GM12878 (cell line): ENCODE measurements at regions not wholly inside any gene's neighbourhood (a gene's known extent, or its start where the extent isn't known, plus 50 kb on each side); places are given as distances from the start of the nearest gene placed in this dataset.

Experiments used
- ATAC-seq: fragments of 200-7000 bp; cut with Tn5 transposase; 3 replicates; pipeline ENCODE4 v1.9.1; 2020; ENCODE audit warnings: mild to moderate bottlenecking, moderate library complexity
- BruUV-seq: library from RNA; stranded (reverse); fragments of 400-500 nt; replicated peaks from 2 replicates; lab custom pipeline; 2021; lab: Mats Ljungman, UMichigan
- CTCF ChIA-PET: fragments of 300-600 bp; sonication (Branson Sonifier 250); formaldehyde crosslinking; extraction: SDS; loops from one replicate; lab custom pipeline; 2021; ENCODE audit warnings: inconsistent platforms; lab: Yijun Ruan, JAX
- POLR2A ChIA-PET: fragments of 350-600 bp; formaldehyde crosslinking; extraction: SDS; loops from one replicate; lab custom pipeline; 2021; ENCODE audit warnings: inconsistent platforms; lab: Charles Lee
- RAD21 ChIA-PET: fragments of 300-600 bp; sonication (Branson Sonifier 250); formaldehyde crosslinking; loops from one replicate; lab custom pipeline; 2023; ENCODE audit warnings: antibody characterized with exemption; ENCODE audit not compliant: unreplicated experiment; lab: Charles Lee
- SMC1A ChIA-PET: fragments of 300-600 bp; sonication (Branson Sonifier 250); formaldehyde crosslinking; loops from one replicate; lab custom pipeline; 2023; ENCODE audit not compliant: unreplicated experiment, uncharacterized antibody; lab: Charles Lee
- DNase-seq: peaks from one replicate; pipeline ENCODE4 v3.0.0-alpha.2; 2011; ENCODE audit warnings: low read depth, low spot score
- FAIRE-seq: peaks from 3 replicates; lab custom pipeline; 2011; peaks lifted over from hg19 to GRCh38; lab: Jason Lieb, UNC
- H2AFZ ChIP-seq: 2 replicates; pipeline ENCODE4 v1.6.0; 2011; ENCODE audit warnings: low read depth, low read length, control low read depth; ENCODE audit not compliant: control insufficient read depth
- H3K27ac ChIP-seq: 2 replicates; pipeline ENCODE4 v1.5.1; 2011; ENCODE audit warnings: control low read depth; ENCODE audit not compliant: control insufficient read depth, insufficient read depth
- H3K27me3 ChIP-seq, 2 experiments: replicated peaks in 1 of 2; 2 replicates each; pipeline versions ENCODE4 v1.6.0 to v1.6.1; 2011; ENCODE audit warnings: low read length in 1 of 2; ENCODE audit not compliant: control insufficient read depth in 2 of 2, insufficient read depth in 2 of 2
- H3K36me3 ChIP-seq, 2 experiments: 2 replicates each; pipeline ENCODE4 v1.5.1; 2011; ENCODE audit warnings: low read length in 1 of 2; ENCODE audit not compliant: control insufficient read depth in 2 of 2, insufficient read depth in 2 of 2
- H3K4me1 ChIP-seq: 2 replicates; pipeline ENCODE4 v1.6.1; 2011; ENCODE audit warnings: mild to moderate bottlenecking, low read length, moderate library complexity, mixed read lengths; ENCODE audit not compliant: control insufficient read depth, insufficient read depth
- H3K4me2 ChIP-seq: 2 replicates; pipeline ENCODE4 v1.6.0; 2011; ENCODE audit warnings: control low read depth; ENCODE audit not compliant: control insufficient read depth, insufficient read depth
- H3K4me3 ChIP-seq: fragments of 200-600 bp; sonication (generic); 2 replicates; pipeline ENCODE4 v1.5.1; 2016
- H3K79me2 ChIP-seq: 2 replicates; pipeline ENCODE4 v1.6.0; 2011; ENCODE audit warnings: low read length; ENCODE audit not compliant: control insufficient read depth, insufficient read depth
- H3K9ac ChIP-seq: 2 replicates; pipeline ENCODE4 v1.8.0; 2011; ENCODE audit warnings: low read length, control low read depth, mixed read lengths; ENCODE audit not compliant: control insufficient read depth, insufficient read depth
- H3K9me3 ChIP-seq: replicated peaks from 3 replicates; pipeline ENCODE4 v1.5.1; 2011; ENCODE audit warnings: mild to moderate bottlenecking, low read length; ENCODE audit not compliant: control insufficient read depth, insufficient read depth
- H4K20me1 ChIP-seq: 2 replicates; pipeline ENCODE4 v1.6.0; 2011; ENCODE audit not compliant: control insufficient read depth, insufficient read depth
- CBX5 ChIP-seq: sonication (generic); IDR thresholded peaks from 2 replicates; pipeline ENCODE4 v1.6.1; 2016; ENCODE audit warnings: low read depth, moderate library complexity, mild to moderate bottlenecking, inconsistent platforms
- CEBPB ChIP-seq, 2 experiments: fragments of 150-350 bp in 1 of 2; IDR thresholded peaks; 2 replicates each; pipeline ENCODE4 v1.6.1; 2012 to 2014; ENCODE audit warnings: low read depth in 2 of 2, low read length in 2 of 2, borderline replicate concordance in 1 of 2, inconsistent platforms in 1 of 2
- CREB1 ChIP-seq: IDR thresholded peaks from 2 replicates; pipeline ENCODE4 v1.6.1; 2012; ENCODE audit warnings: low read depth, mild to moderate bottlenecking, inconsistent platforms
- EED ChIP-seq: sonication (generic); IDR thresholded peaks from 2 replicates; pipeline ENCODE4 v1.6.1; 2016; ENCODE audit warnings: antibody characterized with exemption, low read depth
- ETV6 ChIP-seq, 2 experiments: fragments of 450-650 bp in 1 of 2; IDR thresholded peaks in 1 of 2; conservative IDR thresholded peaks in 1 of 2; 2 replicates each; pipeline ENCODE4 v1.6.1; 2014; ENCODE audit warnings: antibody characterized with exemption in 1 of 2, borderline replicate concordance in 1 of 2, low read depth in 1 of 2, mild to moderate bottlenecking in 1 of 2, moderate library complexity in 1 of 2
- HDAC6 ChIP-seq: fragments of 200-600 bp; sonication (generic); IDR thresholded peaks from one replicate; pipeline ENCODE4 v1.8.0; 2017; ENCODE audit warnings: antibody characterized with exemption; ENCODE audit not compliant: unreplicated experiment
- IRF4 ChIP-seq: IDR thresholded peaks from 2 replicates; pipeline ENCODE4 v1.6.1; 2011; ENCODE audit warnings: low read depth, low read length
- NFXL1 ChIP-seq: fragments of 450-650 bp; IDR thresholded peaks from 2 replicates; pipeline ENCODE4 v1.6.1; 2017; ENCODE audit warnings: antibody characterized with exemption, mild to moderate bottlenecking, borderline replicate concordance
- NR2C2 ChIP-seq: IDR thresholded peaks from 2 replicates; pipeline ENCODE4 v1.6.1; 2011; ENCODE audit warnings: borderline replicate concordance, low read depth; ENCODE audit not compliant: control insufficient read depth, insufficient read length
- RCOR1 ChIP-seq: conservative IDR thresholded peaks from 2 replicates; pipeline ENCODE4 v1.6.1; 2012; ENCODE audit warnings: low read depth, low read length, improper control_type of control experiment
- SMC3 ChIP-seq: IDR thresholded peaks from 2 replicates; pipeline ENCODE4 v1.6.1; 2011; ENCODE audit warnings: low read length, improper control_type of control experiment, borderline replicate concordance
- SREBF2 ChIP-seq: IDR thresholded peaks from 2 replicates; pipeline ENCODE4 v1.6.1; 2012; ENCODE audit warnings: mild to moderate bottlenecking, low read length
- TAF1 ChIP-seq: IDR thresholded peaks from 2 replicates; pipeline ENCODE4 v1.6.1; 2011; ENCODE audit warnings: mild to moderate bottlenecking, low read depth, low read length, borderline replicate concordance
- TBL1XR1 ChIP-seq: IDR thresholded peaks from 2 replicates; pipeline ENCODE4 v1.6.1; 2012; ENCODE audit warnings: low read depth, low read length, improper control_type of control experiment
- YY1 ChIP-seq: IDR thresholded peaks from 2 replicates; pipeline ENCODE4 v1.6.1; 2011; ENCODE audit warnings: low read depth, mild to moderate bottlenecking, low read length
- WGBS: methylation state at CpG from one replicate; pipeline ENCODE4 v1.1.6; 2016; ENCODE audit warnings: low lambda C conversion rate; ENCODE audit not compliant: insufficient replicate concordance, insufficient coverage; ENCODE audit errors: missing lambda C conversion rate; 5-methylcytosine and 5-hydroxymethylcytosine counted together
- in situ Hi-C: fragments of 300-500 bp; cut with MboI; formaldehyde crosslinking; loops from 9 replicates; pipeline ENCODE4 v1.14.3; 2018; ENCODE audit warnings: mixed read lengths
- intact Hi-C: fragments of 100-400 bp; cut with micrococcal nuclease; formaldehyde crosslinking; loops from one replicate; pipeline ENCODE4 v1.14.2; 2022; ENCODE audit not compliant: unreplicated experiment
- TF ChIP-seq, protein P1 (sequence below): IDR thresholded peaks from 2 replicates; pipeline ENCODE4 v1.6.1; 2012; ENCODE audit warnings: low read depth, low read length, improper control_type of control experiment
- TF ChIP-seq, protein P2 (sequence below): fragments of 450-650 bp; IDR thresholded peaks from 2 replicates; pipeline ENCODE4 v1.6.1; 2017; ENCODE audit warnings: low read depth, mild to moderate bottlenecking, moderate library complexity
- TF ChIP-seq, protein P3 (sequence below): IDR thresholded peaks from 2 replicates; pipeline ENCODE4 v1.6.1; 2011; ENCODE audit warnings: low read depth, low read length, improper control_type of control experiment, borderline replicate concordance
- TF ChIP-seq, protein P4 (sequence below): fragments of 450-650 bp; IDR thresholded peaks from 2 replicates; pipeline ENCODE4 v1.6.1; 2014; ENCODE audit warnings: mild to moderate bottlenecking

DNA sequence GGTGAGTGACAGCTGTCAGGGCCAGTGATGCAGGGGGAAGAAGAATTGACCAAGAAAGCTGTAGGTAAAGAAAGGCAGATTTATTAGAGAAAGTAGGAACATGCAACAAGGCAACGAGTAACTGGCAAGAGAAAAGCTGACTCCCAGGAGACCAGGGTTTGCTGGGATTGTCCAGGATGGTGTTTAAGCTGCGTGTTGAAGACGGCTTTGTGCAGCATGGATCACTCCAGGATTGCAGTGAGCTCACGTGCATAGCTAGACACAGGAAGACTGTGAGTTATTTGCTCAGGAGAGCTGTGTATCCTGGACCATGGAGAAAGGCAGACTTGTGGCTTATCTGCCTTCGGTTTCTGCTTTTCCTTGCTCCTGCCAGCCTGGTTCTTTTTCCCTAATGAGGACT is 87.6 kb downstream of the TTLL2 start (continued):
- TF ChIP-seq, protein P1, sequence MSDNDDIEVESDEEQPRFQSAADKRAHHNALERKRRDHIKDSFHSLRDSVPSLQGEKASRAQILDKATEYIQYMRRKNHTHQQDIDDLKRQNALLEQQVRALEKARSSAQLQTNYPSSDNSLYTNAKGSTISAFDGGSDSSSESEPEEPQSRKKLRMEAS: no peak
- TF ChIP-seq IRF4: no peak
- TF ChIP-seq EED: no peak

DNA sequence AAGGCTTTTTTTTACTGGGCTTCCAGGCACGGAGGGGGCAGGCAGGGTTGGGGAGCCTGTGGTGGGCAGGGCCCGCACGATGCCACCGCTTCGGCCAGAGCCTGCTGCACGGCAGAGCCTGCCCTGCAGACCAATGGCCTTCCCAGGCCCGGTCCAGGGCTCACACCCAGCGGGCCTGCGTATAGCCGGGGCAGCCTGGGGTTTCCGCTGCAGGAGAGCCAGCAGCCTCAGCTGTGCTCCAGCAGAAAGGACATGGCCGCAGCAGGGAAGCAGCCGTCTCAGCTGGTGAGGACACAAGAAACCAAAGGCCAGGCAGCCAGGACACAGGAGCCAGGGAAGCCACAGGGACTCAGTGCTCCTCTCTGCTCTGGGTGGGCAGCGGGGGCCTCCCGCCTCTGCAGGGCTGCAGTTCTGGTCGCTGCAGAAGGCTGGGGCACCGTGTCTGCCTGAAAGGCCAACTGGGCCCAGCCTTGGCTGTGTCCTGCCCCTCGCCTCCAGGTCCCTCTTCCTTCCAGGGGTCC is 90.6 kb downstream of the TTLL2 start:
- ChIA-PET SMC1A (no interaction called here), RAD21 (no interaction called here), CTCF (no interaction called here), POLR2A (no interaction called here)
- no peaks in the 10 kb centered on the region for H3K36me3 ChIP-seq
- ATAC-seq (no peak), DNase-seq (no peak), FAIRE-seq (no peak)
- intact Hi-C loops (no loop called here), in situ Hi-C loops (no loop called here)
- H3K9me3 ChIP-seq: no peaks in the 10 kb centered on the region
- no peak overlapping the region for H3K4me3 ChIP-seq
- no peaks in the 10 kb centered on the region; a peak in 1 of 4 replicates for H3K27me3 ChIP-seq
- H2AFZ ChIP-seq: no peak overlapping the region
- no peak overlapping the region for H3K9ac ChIP-seq
- no TSS peak for BruUV-seq
- no peaks in the 10 kb centered on the region for H3K79me2 ChIP-seq
- H4K20me1 ChIP-seq: no peaks in the 10 kb centered on the region
- H3K4me1 ChIP-seq: no peaks in the 10 kb centered on the region
- no peak overlapping the region for H3K4me2 ChIP-seq
- no peak for TF ChIP-seq CEBPB (IDR thresholded peaks at IDR 0.05; ENCODE audit: borderline replicate concordance in 1 of 2, low read depth in 2 of 2, low read length in 2 of 2)
- no peak for TF ChIP-seq HDAC6
- no peak for TF ChIP-seq TAF1
- TF ChIP-seq CBX5: no peak
- no peak for TF ChIP-seq NR2C2
- TF ChIP-seq YY1: no peak
- TF ChIP-seq NFXL1: no peak
- no peak for TF ChIP-seq RCOR1
- TF ChIP-seq CREB1: no peak
- no peak for TF ChIP-seq SMC3
- TF ChIP-seq, protein P2, sequence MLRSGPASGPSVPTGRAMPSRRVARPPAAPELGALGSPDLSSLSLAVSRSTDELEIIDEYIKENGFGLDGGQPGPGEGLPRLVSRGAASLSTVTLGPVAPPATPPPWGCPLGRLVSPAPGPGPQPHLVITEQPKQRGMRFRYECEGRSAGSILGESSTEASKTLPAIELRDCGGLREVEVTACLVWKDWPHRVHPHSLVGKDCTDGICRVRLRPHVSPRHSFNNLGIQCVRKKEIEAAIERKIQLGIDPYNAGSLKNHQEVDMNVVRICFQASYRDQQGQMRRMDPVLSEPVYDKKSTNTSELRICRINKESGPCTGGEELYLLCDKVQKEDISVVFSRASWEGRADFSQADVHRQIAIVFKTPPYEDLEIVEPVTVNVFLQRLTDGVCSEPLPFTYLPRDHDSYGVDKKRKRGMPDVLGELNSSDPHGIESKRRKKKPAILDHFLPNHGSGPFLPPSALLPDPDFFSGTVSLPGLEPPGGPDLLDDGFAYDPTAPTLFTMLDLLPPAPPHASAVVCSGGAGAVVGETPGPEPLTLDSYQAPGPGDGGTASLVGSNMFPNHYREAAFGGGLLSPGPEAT: no peak
- TF ChIP-seq, protein P3, sequence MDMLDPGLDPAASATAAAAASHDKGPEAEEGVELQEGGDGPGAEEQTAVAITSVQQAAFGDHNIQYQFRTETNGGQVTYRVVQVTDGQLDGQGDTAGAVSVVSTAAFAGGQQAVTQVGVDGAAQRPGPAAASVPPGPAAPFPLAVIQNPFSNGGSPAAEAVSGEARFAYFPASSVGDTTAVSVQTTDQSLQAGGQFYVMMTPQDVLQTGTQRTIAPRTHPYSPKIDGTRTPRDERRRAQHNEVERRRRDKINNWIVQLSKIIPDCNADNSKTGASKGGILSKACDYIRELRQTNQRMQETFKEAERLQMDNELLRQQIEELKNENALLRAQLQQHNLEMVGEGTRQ: no peak
- no peak for TF ChIP-seq SREBF2
- TF ChIP-seq TBL1XR1: no peak
- TF ChIP-seq, protein P4, sequence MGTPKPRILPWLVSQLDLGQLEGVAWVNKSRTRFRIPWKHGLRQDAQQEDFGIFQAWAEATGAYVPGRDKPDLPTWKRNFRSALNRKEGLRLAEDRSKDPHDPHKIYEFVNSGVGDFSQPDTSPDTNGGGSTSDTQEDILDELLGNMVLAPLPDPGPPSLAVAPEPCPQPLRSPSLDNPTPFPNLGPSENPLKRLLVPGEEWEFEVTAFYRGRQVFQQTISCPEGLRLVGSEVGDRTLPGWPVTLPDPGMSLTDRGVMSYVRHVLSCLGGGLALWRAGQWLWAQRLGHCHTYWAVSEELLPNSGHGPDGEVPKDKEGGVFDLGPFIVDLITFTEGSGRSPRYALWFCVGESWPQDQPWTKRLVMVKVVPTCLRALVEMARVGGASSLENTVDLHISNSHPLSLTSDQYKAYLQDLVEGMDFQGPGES: no peak
- no peak for TF ChIP-seq ETV6 (conservative IDR thresholded peaks at IDR 0.05 in 1 of 2, IDR thresholded peaks at IDR 0.05 in 1 of 2; ENCODE audit: borderline replicate concordance in 1 of 2, low read depth in 1 of 2)
- 29% methylated on average over 18 of the region's 18 CpGs for WGBS
- no peak overlapping the region for H3K27ac ChIP-seq
